Coronary artery (tissue), 2 donors: ENCODE measurements at regions not wholly inside any gene's neighbourhood (a gene's known extent, or its start where the extent isn't known, plus 50 kb on each side); places are given as distances from the start of the nearest gene placed in this dataset.

Experiments
- DNase-seq: peaks from one replicate; pipeline ENCODE4 v3.0.0-alpha.2; 2017; ENCODE audit warnings: low spot score
- H3K27ac ChIP-seq, 2 donors: fragments of 200-600 bp; sonication (generic); one replicate each; pipeline ENCODE4 v1.5.1; 2016 to 2019
- H3K4me3 ChIP-seq: fragments of 200-600 bp; sonication (generic); 2 replicates; pipeline ENCODE4 v1.5.1; 2016; ENCODE audit warnings: mild to moderate bottlenecking, moderate library complexity
- CTCF ChIP-seq: fragments of 200-600 bp; sonication (generic); IDR thresholded peaks from one replicate; pipeline ENCODE4 v1.5.1; 2019; ENCODE audit warnings: antibody characterized with exemption

- Histone ChIP-seq H3K27ac (no peak overlapping the region), H3K4me3 (no peak overlapping the region)
- DNase-seq = no peak
- no peak for TF ChIP-seq CTCF
These were observed 1209.3 kb upstream of the C9orf72 start for GRCh38 chr9:28782630-28783029.

GRCh38 chr9:28792716-28793115 lies 1219.4 kb upstream of the C9orf72 start:
- TF ChIP-seq CTCF = no peak
- H3K27ac ChIP-seq = no peak overlapping the region
- no peak for DNase-seq
- no peak overlapping the region for H3K4me3 ChIP-seq

GRCh38 chr9:28799876-28800275 lies 1226.6 kb upstream of the C9orf72 start:
- Histone ChIP-seq H3K27ac (no peak overlapping the region), H3K4me3 (no peak overlapping the region)
- DNase-seq = no peak
- no peak for TF ChIP-seq CTCF

- no peak for TF ChIP-seq CTCF
These were observed 1228.0 kb upstream of the C9orf72 start for GRCh38 chr9:28801144-28801799.

GRCh38 chr9:28805197-28805596 lies 1231.9 kb upstream of the C9orf72 start:
- Histone ChIP-seq H3K27ac (no peak overlapping the region), H3K4me3 (no peak overlapping the region)
- DNase-seq = no peak
- TF ChIP-seq CTCF = no peak

More at GRCh38 chr9:28801144-28801799, 1228.0 kb upstream of the C9orf72 start:
- no peak for DNase-seq
- no peak overlapping the region for H3K27ac ChIP-seq
- no peak overlapping the region for H3K4me3 ChIP-seq

GRCh38 chr9:28808042-28808441 lies 1234.8 kb upstream of the C9orf72 start:
- no peak for TF ChIP-seq CTCF
- H3K27ac ChIP-seq = no peak overlapping the region
- no peak overlapping the region for H3K4me3 ChIP-seq

GRCh38 chr9:28810388-28811075 lies 1237.3 kb upstream of the C9orf72 start:
- H3K4me3 ChIP-seq = no peak overlapping the region
- TF ChIP-seq CTCF = no peak
- no peak overlapping the region for H3K27ac ChIP-seq
- no peak for DNase-seq

More at GRCh38 chr9:28808042-28808441, 1234.8 kb upstream of the C9orf72 start:
- no peak for DNase-seq
